HG03558 (cell line): ENCODE measurements at regions not wholly inside any gene's neighbourhood (a gene's known extent, or its start where the extent isn't known, plus 50 kb on each side); places are given as distances from the start of the nearest gene placed in this dataset.
"Not testable (repeated sequence)": the region's sequence is repeated elsewhere in the genome, so short reads cannot be mapped to it uniquely, and the experiment has no call there.

Experiments used
- ATAC-seq: cut with Tn5 transposase; IDR thresholded peaks from one replicate; pipeline ENCODE4 v1.9.1; 2021; ENCODE audit warnings: moderate number of reproducible peaks; ENCODE audit not compliant: unreplicated experiment; ENCODE audit errors: extremely low read depth

DNA sequence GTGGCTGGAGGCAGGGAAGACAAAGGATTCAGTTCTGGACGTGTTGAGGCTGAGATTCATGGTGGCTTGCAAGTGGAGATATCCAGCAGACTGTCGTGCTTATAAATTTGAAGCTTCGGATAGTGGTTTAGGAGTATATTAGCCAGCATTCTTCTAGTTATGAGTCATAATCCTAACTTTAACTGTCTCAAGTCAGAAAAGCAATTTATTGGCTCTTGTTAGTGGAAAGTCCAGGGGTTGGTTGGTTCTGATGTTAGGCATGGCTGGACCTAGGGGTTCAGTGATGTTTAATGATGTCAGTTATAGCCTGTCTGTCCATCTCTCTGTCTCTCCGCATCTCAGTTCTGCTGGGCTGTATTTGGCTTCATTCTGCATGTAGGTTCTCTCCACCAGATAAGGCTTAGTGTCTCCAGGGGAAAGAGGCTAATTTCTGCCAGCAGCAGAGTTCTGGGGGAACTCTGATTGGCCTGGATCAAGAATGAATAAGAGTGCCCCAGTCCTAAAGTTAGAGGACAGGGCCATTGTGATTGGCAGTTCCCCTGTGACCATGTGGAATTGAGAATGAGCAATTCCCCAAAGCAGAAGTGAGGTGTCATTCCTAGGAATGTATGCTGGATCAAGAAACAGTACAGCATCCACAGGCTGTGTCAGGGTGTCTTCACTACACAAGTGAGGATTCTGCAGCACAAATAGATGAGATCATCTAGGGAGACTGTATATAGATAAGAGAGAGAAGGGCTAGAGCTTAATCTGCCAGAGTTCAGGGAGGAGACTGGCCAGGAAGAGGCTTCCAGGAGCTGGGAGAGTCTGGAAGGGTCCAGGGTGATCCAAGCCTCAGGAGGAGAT, 72.9 kb upstream of the SHB start:
- no peak for ATAC-seq

DNA sequence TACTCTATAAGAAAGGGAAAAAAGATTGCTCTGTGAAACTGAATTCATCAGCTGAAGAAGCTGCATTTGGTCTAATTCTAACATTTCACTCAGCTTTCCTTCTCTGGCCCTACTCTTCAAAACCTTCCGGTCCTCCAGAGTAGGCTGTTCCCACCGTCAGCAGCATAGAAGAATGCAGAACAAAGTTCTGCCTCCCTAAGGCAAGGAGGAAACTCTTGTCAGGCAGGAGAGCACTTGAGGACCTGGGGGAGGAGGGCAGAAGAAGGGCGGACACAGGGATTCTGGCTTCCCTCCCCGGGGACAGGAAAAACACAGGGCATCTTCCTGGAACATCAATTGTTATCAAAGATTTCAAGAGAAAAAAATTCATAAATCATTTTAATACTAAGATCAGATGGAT, 69.2 kb upstream of the SHB start:
- ATAC-seq: no peak

DNA sequence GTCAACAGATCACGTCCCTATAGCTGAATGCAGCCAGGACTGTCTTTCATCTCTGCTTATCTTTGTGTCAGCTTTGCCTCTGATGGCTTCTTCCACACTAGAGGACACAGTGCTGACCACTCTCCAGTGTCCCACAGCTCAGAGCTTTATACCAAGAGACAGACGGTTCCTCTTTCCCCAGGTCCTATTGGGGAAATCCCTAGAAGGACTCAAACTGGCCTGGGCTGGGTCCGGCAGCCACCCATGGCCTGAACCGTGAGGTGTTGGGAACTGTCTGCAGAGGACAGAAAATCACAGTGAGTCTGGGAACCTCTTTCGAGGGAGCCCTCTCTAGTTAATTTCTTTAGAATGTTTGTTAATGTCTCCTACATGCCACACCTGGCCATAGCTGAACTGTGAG, 68.3 kb upstream of the SHB start:
- no peak for ATAC-seq

DNA sequence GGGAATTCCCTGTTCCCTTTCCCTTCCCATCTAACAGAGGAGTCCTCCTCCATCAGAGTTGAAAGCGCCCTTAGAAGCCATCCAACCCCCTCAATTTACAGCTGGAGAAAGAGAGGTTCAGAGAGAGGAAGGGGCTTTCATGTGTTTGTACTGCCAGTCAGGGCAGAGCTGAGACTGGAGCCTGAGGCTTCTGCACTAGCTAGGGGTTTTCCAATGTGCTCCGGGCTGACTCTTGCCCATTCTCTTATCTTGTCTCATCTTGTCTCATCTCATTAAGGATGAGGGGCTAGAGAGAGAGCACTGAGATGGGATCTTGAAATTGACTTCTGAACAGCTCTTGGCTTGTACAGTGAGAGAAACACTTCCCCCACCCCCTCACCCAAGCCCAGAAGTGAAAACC, 67.4 kb upstream of the SHB start:
- ATAC-seq: no peak

DNA sequence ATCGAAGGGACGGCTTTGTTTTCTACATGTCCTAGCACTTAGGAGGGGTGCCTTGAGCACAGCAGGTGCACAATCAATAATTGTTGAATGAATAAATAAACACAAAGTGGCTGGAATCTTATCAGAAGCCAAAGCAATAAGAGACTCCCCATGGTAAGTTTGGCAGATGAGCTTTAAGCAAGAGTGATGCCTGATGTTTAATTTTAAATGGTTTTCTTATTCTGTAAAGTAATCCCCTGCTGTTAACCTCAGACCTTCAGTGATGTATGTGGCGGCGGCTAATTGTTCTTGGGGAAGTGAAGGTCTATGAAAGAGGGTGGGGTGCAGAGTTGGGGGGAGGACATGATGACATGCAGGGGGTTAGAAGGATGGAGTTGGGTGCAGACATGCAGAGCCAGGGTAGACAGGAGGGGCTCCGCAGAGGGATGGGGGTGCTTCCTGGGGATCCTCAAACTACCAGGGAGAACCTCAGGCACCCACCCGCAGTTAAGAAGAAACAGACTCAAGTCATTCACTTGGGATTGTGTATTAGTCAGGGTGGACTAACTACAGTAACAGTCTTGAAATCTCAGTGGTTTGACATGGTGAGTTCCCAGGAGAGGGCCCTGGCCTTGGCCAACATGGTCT, 65.7 kb upstream of the SHB start:
- no peak for ATAC-seq

DNA sequence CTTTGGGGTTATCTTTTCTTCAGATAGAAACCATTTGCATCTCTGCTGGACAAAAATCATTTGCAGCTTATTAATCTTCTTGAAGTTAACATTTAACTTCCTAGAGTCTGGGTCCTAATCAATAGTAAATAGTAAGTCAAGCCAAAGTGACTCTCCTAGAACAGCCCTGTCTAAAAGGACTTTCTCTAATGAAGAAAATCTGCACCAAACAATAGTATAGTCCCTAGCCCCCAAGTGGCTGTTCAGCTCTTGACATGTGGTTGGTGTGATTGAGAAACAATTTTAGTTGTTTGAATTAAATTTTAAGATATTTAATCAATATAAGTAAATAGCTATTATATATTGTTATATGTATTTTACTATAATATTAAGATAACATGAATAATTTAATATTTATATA, 64.6 kb upstream of the SHB start:
- no peak for ATAC-seq

DNA sequence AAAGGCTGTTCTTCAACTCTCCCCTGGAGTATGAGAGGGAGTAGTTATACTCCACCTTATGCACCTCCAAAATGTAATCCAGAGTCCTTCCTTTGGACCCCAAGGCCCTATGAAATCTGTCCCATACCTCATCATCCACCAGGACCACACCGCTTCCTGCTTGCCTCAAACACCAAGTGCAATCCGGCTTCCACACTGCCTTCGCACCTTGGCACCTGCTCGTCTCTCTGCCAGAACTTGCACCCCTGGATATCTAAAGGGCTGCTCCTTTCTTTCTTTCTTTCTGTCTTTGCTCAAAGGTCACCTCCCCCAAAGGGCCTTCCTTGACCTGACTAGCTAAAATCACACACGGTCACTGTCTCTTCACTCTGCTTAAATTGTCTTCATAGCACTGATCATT, 63.9 kb upstream of the SHB start:
- no peak for ATAC-seq

DNA sequence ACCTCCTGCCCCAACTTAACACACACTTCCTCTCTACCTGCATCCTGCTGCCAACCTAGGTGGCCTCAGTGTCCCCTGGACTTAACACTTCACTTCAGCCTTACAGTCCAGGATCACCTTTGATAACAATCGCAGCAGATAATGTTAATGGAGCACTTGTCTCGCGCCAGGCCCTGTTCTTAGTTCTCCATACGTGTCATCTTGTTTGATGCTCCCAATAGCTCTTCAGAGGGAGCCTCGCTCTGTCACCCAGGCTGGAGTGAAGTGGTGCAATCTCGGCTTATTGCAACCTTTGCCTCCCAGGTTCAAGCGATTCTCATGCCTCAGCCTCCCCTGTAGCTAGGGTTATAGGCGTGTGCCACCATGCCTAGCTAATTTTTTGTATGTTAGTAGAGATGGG, 62.7 kb upstream of the SHB start:
- no peak for ATAC-seq

DNA sequence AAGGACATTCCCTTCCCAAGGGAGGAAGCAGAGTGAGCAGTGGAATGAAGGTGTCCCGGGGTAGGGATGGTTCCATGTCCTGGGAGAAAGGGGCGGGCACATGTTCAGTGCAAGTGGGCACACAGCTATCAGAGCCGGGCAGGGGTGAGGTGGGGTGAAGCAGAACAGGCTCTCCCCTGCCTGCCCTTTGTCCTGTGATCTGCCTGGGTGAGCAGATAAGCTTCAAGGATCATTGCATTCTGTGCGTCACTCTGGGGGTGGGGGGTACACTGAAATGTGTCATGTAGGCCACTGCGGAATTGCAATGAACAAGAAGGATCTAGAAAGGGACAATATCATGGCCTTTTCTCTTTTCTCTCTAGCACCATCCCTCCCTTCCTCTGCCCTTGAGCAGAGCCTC, 61.7 kb upstream of the SHB start:
- no peak for ATAC-seq

DNA sequence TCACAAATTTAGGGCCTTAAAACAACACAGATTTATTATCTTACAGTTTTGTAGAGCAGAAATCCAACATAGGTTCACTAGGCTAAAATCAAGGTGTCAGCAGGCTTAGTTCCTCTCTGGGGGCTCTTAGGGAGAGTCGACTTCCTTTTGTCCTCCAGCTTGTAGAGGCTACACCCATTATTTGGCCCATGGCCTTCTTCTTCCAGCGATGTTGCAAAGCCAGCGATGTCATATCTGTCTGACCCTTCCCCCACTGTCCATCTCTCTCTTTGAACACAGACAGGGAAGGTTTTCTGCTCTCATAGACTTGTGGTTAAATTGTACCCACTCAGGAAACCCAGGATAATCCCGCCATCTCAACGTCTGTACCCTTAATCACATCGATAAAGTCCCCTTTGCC, 60.3 kb upstream of the SHB start:
- no peak for ATAC-seq

DNA sequence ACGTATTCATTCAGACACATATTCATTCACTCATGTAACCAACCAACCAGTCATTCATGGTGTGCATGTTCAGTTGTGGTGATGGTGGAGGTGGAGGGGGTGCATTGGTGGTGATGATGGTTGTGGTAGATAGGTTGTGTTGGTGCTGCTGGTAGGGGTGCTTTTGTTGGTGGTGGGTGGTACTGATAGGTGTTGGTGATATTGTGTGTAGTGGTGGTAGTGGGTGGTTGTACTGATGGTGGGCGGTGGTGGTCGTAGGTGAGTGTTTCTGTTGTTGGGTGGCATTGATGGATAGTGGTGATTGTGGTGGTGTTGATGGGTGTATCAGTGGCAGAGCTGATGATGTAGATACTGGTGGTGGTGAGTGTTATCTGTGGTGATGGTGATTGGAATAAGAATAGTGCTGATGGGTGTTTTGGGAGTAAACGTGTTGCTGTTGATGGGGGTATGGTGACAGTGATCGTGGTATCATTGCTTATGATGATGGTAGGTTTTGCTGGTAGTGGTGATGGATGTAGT, 59.8 kb upstream of the SHB start:
- no peak for ATAC-seq

DNA sequence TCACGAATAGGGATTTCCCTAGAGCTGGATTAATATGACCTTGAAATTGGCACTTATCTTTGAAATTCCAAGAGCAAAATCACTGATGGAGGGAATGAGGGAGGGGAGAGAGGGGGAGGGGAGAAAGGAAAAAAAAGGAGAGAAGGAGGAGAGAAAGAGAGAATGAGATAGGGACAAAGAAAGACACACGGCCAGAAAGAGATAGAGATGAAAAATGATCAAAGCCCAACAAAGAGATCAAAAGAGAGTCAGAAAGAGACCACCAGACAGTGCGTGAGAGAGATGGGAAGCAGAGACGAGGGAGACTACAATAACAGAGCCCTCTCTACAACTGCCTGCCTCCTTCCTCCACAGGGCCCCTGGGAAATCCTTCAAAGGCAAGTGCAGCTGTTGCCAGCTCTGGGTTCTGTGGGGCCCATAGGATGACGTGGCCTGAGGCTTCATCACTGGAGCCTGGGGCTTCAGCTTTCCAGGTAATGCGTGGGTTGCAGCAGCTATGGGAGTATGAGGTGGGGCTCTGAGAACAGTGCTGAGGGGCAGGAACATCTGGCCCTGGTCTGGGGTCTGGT, 58.3 kb upstream of the SHB start:
- ATAC-seq: no peak

DNA sequence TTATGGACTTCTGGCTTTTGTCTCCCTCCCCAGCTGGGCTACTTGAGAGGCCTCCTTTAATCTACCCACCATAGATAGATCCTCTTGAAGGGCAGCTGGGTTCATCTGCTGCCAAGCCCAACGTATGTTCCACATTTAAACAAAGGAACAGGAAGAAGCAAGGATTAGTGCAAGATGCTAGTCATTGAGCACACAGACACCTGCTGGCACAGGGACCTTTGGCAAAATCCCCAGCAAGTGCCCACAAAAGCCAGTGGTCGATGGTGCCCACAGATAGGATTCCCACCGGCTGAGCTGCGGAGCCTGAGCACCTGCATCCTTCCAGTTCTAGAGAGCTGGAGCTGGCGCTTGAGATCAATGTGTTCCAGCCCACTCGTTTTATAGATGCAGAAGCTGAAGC, 57.7 kb upstream of the SHB start:
- no peak for ATAC-seq

DNA sequence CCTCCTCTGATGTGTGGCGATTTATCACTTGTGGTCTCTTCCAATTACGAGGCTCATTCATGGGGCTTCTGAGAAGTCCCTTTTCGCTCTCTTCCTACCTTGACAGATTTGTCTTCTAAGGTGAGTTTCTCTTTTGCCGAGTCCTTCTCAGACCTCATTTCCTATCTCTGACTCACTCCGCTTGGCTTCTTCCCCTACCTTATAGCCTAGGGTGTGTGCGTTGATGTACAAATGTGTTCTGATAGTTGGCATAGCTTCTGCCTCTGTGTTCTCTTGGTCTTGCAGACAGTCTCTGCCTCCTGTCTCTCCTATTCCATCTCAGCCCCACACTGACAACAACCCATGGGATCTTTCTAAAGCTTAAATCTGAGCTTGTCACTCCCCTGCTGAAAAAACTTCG, 56.9 kb upstream of the SHB start:
- ATAC-seq: no peak

DNA sequence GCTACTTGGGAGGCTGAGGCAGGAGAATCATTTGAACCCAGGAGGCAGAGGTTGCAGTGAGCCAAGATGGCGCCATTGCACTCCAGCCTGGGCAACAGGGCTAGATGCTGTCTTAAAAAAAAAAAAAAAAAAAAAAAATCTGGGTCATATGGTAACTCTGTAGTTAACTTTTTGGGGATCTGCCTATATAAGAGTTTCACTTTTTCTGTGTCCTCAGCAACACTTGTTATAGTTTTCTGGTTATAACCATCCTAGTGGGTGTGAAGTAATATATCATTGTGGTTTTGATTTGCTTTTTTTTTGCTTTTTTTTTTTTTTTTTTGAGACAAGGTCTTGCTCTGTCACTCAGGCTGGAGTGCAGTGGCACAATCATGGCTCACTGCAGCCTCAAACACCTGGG, 54.3 kb upstream of the SHB start:
- not testable (repeated sequence) for ATAC-seq

DNA sequence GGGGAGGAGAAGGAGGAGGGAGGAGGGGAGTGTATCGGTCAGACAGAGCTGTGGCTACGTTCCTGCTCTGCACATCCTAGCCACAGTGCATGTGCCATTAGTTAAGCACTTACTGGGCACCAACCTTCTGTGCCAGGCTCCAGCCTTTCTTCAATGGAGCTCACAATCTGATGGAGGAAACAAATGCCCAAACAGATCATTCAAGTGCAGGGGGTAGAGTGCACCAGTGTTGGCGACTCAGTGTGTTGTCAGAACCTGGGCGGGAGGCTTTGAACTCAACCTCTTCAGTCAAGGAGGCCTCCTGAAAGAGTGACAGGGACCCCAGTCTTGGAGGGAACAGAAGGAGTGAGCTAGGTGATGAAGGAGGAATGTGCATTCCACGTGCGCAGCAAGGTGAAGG, 51.9 kb upstream of the SHB start:
- ATAC-seq: no peak

DNA sequence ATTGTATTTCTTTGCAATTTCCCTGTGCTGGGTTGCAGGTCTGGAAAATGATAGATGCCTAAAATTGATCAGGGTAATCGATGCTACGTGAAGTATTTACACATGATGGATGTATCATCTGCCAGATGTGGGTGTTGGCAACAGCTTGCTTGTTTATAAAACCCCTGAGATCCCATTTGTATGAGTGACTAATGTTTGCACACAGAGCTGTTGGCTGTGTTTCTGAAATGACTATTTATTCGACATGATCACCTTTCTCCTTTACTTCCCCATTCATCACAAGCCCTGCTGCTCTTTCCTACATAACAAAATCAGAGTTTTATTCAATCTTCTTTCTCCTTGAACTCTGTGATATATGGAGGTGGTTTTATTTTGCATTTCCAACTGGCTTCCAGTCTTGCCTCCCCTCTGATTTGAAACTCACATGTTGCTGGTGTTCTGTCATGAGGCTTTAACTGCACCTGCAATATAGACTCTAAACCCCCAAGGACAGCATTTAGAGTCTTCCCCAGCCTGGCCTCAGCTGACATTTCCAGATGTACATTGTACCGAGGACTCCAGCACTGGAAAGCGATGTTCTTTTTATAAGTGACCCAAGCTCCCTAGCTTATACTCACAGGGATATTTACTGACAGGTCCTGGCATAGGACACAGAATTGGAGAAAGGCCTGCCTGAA, 50.7 kb upstream of the SHB start:
- no peak for ATAC-seq

DNA sequence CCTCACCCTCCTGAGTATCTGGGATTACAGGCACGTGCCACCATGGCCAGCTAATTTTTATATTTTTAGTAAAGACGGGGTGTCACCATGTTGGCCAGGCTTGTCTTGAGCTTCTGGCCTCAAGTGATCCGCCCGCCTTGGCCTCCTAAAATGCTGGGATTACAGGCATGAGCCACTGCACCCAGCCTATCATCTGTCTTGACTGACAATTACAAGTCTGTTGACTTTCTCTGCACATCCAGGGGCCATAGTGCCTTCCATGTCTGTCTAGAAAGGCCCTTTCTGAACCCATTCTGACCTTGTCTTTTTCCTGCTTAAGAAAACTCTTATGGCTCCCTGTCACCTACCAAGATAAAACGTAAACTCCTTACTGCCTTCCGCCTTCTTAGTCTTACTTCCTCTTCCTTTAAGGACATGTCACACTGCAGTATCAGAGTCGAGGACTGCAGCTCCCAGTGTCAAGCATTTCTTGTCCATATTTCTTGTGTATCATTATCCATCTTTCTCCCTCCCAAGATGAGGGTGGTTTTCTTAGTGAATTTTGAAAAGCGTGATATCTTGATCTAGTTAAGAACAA, 49.9 kb upstream of the SHB start:
- ATAC-seq: no peak
